ENCODE measurements at regions not wholly inside any gene's neighbourhood (a gene's known extent, or its start where the extent isn't known, plus 50 kb on each side); places are given as distances from the start of the nearest gene placed in this dataset.
"Not testable (repeated sequence)": the region's sequence is repeated elsewhere in the genome, so short reads cannot be mapped to it uniquely, and the experiment has no call there.

DNA sequence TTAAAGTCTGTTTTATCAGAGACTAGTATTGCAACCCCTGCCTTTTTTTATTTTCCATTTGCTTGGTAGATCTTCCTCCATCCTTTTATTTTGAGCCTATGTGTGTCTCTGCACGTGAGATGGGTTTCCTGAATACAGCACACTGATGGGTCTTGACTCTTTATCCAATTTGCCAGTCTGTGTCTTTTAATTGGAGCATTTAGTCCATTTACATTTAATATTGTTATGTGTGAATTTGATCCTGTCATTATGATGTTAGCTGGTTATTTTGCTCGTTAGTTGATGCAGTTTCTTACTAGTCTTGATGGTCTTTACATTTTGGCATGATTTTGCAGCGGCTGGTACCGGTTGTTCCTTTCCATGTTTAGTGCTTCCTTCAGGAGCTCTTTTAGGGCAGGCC lies 381.5 kb upstream of the ZEB2 start:
- H3K4me3 ChIP-seq (ENCODE audit: low read length); H3K27ac ChIP-seq (ENCODE audit: low read depth, low read length); H3K36me3 ChIP-seq (ENCODE audit: control insufficient read depth, insufficient read depth, low read length); H3K27me3 ChIP-seq (ENCODE audit: control insufficient read depth, insufficient read depth, low read length); H3K4me1 ChIP-seq (ENCODE audit: control insufficient read depth, insufficient read depth, low read length); H3K9ac ChIP-seq (ENCODE audit: low read length): not testable (repeated sequence)

DNA sequence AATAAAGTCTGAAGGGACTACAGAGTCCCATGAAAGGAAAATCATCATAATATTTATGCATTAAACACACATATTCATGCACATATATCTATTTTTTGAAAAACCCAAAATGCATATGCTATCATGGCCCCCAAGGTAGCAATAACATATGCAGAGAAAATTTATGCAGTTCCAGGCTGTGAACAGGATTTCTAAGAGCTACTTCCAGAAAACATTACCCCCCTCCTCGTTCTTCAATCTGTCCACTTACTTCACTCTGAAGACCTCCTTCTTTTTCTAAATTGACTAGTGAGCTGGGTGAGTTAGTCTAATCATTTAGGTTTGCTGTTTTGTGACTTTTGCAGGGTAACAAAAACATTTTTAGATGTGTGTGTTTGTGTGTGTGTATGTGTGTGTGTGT lies 376.4 kb upstream of the ZEB2 start:
- Histone ChIP-seq H3K9ac (ENCODE audit: low read length) (no peak overlapping the region), H3K36me3 (ENCODE audit: control insufficient read depth, insufficient read depth, low read length) (no peaks in the 10 kb centered on the region), H3K27me3 (ENCODE audit: control insufficient read depth, insufficient read depth, low read length) (no peaks in the 10 kb centered on the region), H3K27ac (ENCODE audit: low read depth, low read length) (no peak overlapping the region), H3K4me1 (ENCODE audit: control insufficient read depth, insufficient read depth, low read length) (no peaks in the 10 kb centered on the region), H3K4me3 (ENCODE audit: low read length) (no peak overlapping the region)

DNA sequence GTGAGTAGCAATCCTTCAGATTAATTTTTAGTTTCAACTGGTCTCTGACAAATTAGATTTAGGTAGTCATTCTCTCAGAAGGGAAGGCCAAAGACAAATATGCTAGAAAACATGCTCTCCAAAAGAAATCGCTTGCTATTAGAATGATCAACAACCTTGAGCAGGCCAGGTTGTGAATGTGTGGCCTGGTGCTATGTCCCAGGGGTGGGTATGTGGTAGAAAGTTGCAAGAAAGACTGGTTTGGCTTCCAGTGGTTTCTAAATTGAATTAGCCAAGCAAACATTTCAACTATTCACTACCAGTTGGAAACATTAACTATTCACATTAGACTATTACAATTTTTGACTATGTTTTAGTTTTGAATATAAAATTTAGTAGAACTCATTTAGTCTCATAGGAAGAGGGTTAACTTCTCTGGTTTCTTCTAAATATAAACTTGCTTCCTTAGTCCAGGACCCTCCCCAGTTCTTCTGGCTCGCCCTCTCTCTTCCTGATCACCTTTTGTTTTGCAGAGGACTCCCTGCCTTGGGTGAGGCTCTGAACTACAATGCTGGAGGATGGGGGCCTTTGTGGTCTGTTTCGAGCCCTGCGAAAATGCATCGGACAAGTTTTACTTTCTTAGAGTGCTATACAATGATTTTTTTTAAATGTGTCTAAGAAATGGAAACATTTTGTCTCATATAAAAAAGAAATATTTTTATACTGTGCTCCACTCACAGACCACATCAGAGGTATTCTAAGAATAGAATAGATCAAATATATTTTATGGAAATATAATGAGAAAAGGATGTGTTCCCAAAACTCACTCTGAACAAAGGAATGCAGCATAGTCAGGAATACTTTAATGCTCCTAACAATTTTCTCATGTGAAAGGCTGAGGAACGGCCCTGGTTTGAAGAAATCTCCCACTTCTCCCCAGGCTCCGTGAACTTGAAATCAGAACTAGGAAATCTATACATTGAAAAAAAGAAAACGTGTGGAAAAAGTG lies 375.0 kb upstream of the ZEB2 start:
- H3K4me3 ChIP-seq (ENCODE audit: low read length): no peak overlapping the region
- H3K4me1 ChIP-seq (ENCODE audit: control insufficient read depth, insufficient read depth, low read length): no peaks in the 10 kb centered on the region
- H3K27ac ChIP-seq (ENCODE audit: low read depth, low read length): no peak overlapping the region
- no peaks in the 10 kb centered on the region for H3K27me3 ChIP-seq (ENCODE audit: control insufficient read depth, insufficient read depth, low read length)
- no peak overlapping the region for H3K9ac ChIP-seq (ENCODE audit: low read length)
- no peaks in the 10 kb centered on the region for H3K36me3 ChIP-seq (ENCODE audit: control insufficient read depth, insufficient read depth, low read length)

DNA sequence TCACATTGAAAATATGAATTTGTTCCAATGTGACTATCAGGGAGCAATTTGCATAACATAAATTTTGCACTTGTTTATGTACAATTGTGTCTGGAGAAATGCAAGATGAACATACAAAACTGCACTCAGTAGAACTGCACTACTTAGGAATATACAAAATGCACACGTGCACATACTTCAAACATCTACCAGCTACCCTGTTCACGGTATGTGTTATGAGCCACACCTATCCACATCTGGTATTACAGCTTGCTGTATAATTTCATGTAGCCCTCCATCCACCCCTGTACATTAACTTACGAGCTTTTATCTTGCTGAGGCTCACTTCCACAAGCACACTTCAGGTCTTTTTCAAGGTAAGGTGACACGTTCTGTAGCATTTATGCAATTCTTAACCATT lies 373.5 kb upstream of the ZEB2 start:
- no peaks in the 10 kb centered on the region for H3K36me3 ChIP-seq (ENCODE audit: control insufficient read depth, insufficient read depth, low read length)
- no peak overlapping the region for H3K9ac ChIP-seq (ENCODE audit: low read length)
- no peak overlapping the region for H3K27ac ChIP-seq (ENCODE audit: low read depth, low read length)
- H3K27me3 ChIP-seq (ENCODE audit: control insufficient read depth, insufficient read depth, low read length): no peaks in the 10 kb centered on the region
- no peak overlapping the region for H3K4me3 ChIP-seq (ENCODE audit: low read length)
- H3K4me1 ChIP-seq (ENCODE audit: control insufficient read depth, insufficient read depth, low read length): no peaks in the 10 kb centered on the region

DNA sequence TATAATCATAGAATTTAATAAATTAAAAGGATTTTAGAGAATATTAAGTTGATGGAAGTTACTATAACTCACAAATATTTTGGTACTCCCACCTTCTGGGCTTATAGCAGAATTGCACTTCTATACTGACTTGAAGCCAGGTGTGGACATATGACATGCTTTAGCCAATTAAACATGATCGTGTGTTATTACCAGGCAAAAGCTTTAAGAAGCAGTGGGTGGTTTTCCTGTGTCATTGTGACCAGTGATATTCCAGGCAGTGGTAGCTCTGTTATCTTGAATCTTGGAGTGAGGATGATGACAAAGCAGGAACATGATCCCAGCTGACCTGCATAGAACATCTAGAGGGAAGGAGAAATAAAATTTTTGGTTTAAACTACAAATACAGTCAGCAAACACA lies 370.9 kb upstream of the ZEB2 start:
- Histone ChIP-seq H3K4me3 (ENCODE audit: low read length) (no peak overlapping the region), H3K27ac (ENCODE audit: low read depth, low read length) (no peak overlapping the region), H3K36me3 (ENCODE audit: control insufficient read depth, insufficient read depth, low read length) (no peaks in the 10 kb centered on the region), H3K27me3 (ENCODE audit: control insufficient read depth, insufficient read depth, low read length) (no peaks in the 10 kb centered on the region), H3K9ac (ENCODE audit: low read length) (no peak overlapping the region), H3K4me1 (ENCODE audit: control insufficient read depth, insufficient read depth, low read length) (no peaks in the 10 kb centered on the region)

DNA sequence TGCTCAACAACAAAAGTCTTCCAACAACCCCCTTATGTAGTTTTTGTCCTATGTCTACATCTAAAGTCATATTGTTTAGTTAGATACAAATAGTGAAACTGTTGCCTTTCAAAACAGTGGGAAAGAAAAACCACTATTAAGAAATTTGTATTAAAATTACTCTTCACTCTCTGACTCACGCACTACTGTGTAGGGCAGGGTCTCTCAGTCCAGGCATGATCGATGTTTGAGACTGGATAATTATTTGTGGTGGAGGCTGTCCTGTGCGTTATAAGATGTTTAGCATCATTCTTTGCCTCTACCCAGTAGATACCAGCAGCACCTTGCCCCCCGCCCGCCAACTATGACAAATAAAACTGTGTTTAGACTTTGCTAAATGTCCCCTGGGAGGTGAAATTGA lies 369.4 kb upstream of the ZEB2 start:
- Histone ChIP-seq H3K27ac (ENCODE audit: low read depth, low read length) (no peak overlapping the region), H3K36me3 (ENCODE audit: control insufficient read depth, insufficient read depth, low read length) (no peaks in the 10 kb centered on the region), H3K27me3 (ENCODE audit: control insufficient read depth, insufficient read depth, low read length) (no peaks in the 10 kb centered on the region), H3K9ac (ENCODE audit: low read length) (no peak overlapping the region), H3K4me1 (ENCODE audit: control insufficient read depth, insufficient read depth, low read length) (no peaks in the 10 kb centered on the region), H3K4me3 (ENCODE audit: low read length) (no peak overlapping the region)

DNA sequence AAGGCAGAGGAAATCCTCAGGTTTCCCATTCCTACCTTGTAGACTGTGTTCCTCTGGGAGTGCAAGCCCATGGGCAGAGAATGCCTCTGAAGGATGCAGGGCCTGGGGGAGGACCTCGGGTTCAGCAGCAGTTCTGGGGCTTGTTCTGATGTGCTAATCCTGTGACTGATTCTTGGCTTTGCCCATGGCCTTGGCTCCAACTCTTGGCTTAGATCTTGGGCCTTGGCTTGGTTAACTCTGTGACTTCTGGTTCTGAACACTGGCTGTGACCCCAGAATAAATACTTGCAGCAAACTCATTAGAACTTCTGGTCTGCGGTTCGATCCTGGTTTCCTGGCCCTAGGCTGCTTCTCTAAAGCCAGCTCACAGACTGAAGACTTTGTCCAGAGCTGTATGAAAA lies 366.9 kb upstream of the ZEB2 start:
- H3K4me3 ChIP-seq (ENCODE audit: low read length): no peak overlapping the region
- no peak overlapping the region for H3K9ac ChIP-seq (ENCODE audit: low read length)
- H3K36me3 ChIP-seq (ENCODE audit: control insufficient read depth, insufficient read depth, low read length): no peaks in the 10 kb centered on the region
- H3K27ac ChIP-seq (ENCODE audit: low read depth, low read length): no peak overlapping the region
- H3K27me3 ChIP-seq (ENCODE audit: control insufficient read depth, insufficient read depth, low read length): peaks cover 3% of the 10 kb centered on the region
- no peaks in the 10 kb centered on the region for H3K4me1 ChIP-seq (ENCODE audit: control insufficient read depth, insufficient read depth, low read length)

DNA sequence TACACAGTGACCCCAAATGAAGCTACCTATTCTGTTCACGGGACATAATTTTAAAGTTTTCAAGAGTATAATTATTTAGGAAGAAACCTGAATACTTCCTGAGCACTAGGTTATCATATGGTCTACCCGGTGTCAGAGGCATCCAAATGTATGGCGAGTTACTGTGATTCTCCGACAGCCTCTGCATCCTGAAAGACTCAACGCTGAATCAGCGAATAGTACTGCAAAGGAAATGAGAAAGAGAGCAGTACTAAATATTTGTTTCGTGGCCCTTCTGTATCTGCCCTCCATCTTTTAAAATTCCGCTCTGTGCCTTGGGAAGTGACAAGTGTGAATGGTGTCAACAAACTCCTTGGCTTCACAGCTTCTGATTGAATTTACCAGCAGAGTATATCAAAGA lies 358.0 kb upstream of the ZEB2 start:
- H3K4me1 ChIP-seq (ENCODE audit: control insufficient read depth, insufficient read depth, low read length): peaks cover 2% of the 10 kb centered on the region
- no peaks in the 10 kb centered on the region for H3K36me3 ChIP-seq (ENCODE audit: control insufficient read depth, insufficient read depth, low read length)
- no peaks in the 10 kb centered on the region for H3K27me3 ChIP-seq (ENCODE audit: control insufficient read depth, insufficient read depth, low read length)
- H3K4me3 ChIP-seq (ENCODE audit: low read length): no peak overlapping the region
- no peak overlapping the region for H3K27ac ChIP-seq (ENCODE audit: low read depth, low read length)
- H3K9ac ChIP-seq (ENCODE audit: low read length): no peak overlapping the region

DNA sequence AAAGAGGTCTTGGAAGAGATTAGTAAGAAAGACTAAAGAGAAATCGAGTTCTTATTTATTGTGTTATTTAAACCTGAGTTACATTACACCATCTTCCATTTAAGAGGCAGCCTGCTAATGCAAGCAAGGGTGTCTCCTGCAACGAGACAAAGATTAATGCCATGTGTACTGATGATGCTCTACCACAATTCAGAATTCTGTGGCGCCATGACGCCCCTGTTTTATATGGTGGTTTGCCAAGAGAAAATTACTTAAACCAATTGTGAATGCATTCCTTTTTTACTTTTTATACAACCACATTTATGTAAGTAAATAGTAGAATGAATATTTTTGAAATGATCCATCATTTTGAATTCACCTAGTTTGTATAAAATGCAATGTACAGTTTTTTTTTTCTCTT lies 356.1 kb upstream of the ZEB2 start:
- Histone ChIP-seq H3K4me1 (ENCODE audit: control insufficient read depth, insufficient read depth, low read length) (peaks cover 2% of the 10 kb centered on the region), H3K27ac (ENCODE audit: low read depth, low read length) (no peak overlapping the region), H3K4me3 (ENCODE audit: low read length) (no peak overlapping the region), H3K36me3 (ENCODE audit: control insufficient read depth, insufficient read depth, low read length) (no peaks in the 10 kb centered on the region), H3K9ac (ENCODE audit: low read length) (no peak overlapping the region), H3K27me3 (ENCODE audit: control insufficient read depth, insufficient read depth, low read length) (no peaks in the 10 kb centered on the region)

DNA sequence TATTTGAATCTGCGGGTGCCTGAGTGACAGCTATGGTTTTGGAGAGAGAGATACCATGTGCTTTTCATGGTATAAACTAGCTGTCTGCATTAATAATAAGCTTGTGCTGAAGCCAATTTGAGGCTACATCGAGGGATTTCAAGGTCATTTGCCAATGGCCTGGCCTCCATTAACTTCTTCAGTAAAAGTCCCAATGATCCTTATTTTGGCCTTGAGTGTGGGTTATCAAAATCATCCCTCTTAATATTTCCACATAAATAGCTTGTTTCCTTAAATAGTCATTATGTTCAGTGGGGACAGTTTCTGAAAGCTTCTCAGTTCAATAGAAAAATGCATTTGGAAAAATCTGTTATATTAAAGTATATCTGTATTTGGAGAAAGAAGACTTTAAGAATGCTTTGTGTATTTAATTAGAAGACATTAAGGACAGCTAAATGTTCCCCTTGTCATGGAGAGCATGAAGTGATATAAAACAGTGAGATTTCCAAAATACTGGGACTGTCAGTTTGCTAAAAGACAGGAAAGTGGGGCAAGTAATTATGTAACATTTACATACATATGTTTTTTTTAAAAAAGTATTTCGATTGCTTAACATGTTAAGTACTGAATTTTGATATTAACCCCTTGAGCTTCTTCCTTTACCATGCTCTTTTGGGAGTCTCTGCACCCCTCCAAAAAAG lies 355.5 kb upstream of the ZEB2 start:
- peaks cover 2% of the 10 kb centered on the region for H3K4me1 ChIP-seq (ENCODE audit: control insufficient read depth, insufficient read depth, low read length)
- no peak overlapping the region for H3K9ac ChIP-seq (ENCODE audit: low read length)
- no peaks in the 10 kb centered on the region for H3K36me3 ChIP-seq (ENCODE audit: control insufficient read depth, insufficient read depth, low read length)
- no peaks in the 10 kb centered on the region for H3K27me3 ChIP-seq (ENCODE audit: control insufficient read depth, insufficient read depth, low read length)
- no peak overlapping the region for H3K27ac ChIP-seq (ENCODE audit: low read depth, low read length)
- no peak overlapping the region for H3K4me3 ChIP-seq (ENCODE audit: low read length)

DNA sequence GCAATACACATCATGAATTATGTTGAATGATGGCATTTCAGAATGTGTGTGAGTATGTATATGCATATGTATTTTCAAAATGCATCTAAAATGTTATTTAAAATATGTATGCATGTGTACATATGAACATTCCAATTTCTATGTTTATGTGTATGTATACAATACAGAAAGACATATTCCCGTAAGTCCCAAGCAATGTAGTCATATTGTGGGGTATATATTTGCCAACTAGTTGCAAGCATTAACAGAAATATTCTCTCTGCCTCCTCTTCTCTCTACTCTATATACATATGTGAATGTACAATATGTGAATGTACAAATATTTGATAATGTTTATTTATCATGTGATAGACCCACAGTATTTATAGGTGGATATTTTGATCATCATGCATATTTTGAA lies 345.8 kb upstream of the ZEB2 start:
- Histone ChIP-seq H3K36me3 (ENCODE audit: control insufficient read depth, insufficient read depth, low read length) (no peaks in the 10 kb centered on the region), H3K27me3 (ENCODE audit: control insufficient read depth, insufficient read depth, low read length) (no peaks in the 10 kb centered on the region), H3K9ac (ENCODE audit: low read length) (no peak overlapping the region), H3K4me1 (ENCODE audit: control insufficient read depth, insufficient read depth, low read length) (no peaks in the 10 kb centered on the region), H3K4me3 (ENCODE audit: low read length) (no peak overlapping the region), H3K27ac (ENCODE audit: low read depth, low read length) (no peak overlapping the region)

DNA sequence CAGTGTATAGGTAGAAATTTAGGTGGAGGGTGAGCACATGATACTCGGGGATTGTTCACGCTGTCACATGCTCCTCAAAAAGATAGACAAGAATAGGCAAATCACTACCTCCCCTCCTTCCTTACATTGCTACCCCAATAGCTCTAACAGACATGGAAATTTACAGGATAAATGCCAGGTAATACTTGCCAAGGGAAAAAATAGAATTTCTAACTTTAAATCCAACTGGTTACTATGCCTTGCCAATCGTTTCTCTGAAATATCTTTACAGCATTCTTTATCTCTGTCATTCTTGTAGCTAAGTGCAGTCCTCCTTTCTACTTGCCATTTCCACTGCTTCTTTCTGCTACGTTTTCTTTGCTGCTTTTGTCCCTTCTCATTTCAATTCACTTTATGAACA lies 339.8 kb upstream of the ZEB2 start:
- no peaks in the 10 kb centered on the region for H3K4me1 ChIP-seq (ENCODE audit: control insufficient read depth, insufficient read depth, low read length)
- no peak overlapping the region for H3K27ac ChIP-seq (ENCODE audit: low read depth, low read length)
- no peaks in the 10 kb centered on the region for H3K36me3 ChIP-seq (ENCODE audit: control insufficient read depth, insufficient read depth, low read length)
- no peaks in the 10 kb centered on the region for H3K27me3 ChIP-seq (ENCODE audit: control insufficient read depth, insufficient read depth, low read length)
- H3K4me3 ChIP-seq (ENCODE audit: low read length): no peak overlapping the region
- H3K9ac ChIP-seq (ENCODE audit: low read length): no peak overlapping the region

DNA sequence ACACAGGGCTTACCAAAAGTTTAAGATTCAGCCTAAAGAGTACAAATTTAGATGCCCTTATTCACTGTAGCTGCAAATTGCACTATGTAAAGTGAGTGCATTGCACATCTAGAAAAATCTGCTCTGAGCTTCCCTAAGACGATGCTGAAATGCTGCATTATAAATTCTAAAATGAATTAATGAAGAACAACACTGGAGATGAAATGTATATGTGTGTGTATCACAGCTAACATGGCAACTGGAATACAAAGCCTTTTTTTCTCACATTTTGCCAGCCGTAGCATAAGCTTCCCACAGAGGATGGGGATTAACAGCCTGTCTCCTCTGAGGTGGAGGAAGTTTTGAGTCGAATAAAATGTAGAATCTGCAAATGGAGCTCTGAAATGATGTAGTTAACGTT lies 338.3 kb upstream of the ZEB2 start:
- Histone ChIP-seq H3K27me3 (ENCODE audit: control insufficient read depth, insufficient read depth, low read length) (no peaks in the 10 kb centered on the region), H3K4me3 (ENCODE audit: low read length) (no peak overlapping the region), H3K4me1 (ENCODE audit: control insufficient read depth, insufficient read depth, low read length) (no peaks in the 10 kb centered on the region), H3K9ac (ENCODE audit: low read length) (no peak overlapping the region), H3K27ac (ENCODE audit: low read depth, low read length) (no peak overlapping the region), H3K36me3 (ENCODE audit: control insufficient read depth, insufficient read depth, low read length) (no peaks in the 10 kb centered on the region)

All from rectal smooth muscle tissue (tissue), 1 donor.